ENCODE measurements at regions not wholly inside any gene's neighbourhood (a gene's known extent, or its start where the extent isn't known, plus 50 kb on each side); places are given as distances from the start of the nearest gene placed in this dataset.

- no peak for TF ChIP-seq CTCF (IDR thresholded peaks at IDR 0.05)
- no peak for TF ChIP-seq POLR2A (IDR thresholded peaks at IDR 0.05)
Measured at GRCh38 chr20:11694467-11694866, 223.2 kb upstream of the BTBD3 start.
